ENCODE measurements at regions not wholly inside any gene's neighbourhood (a gene's known extent, or its start where the extent isn't known, plus 50 kb on each side); places are given as distances from the start of the nearest gene placed in this dataset.

- H3K9ac ChIP-seq (ENCODE audit: low read length) = no peak overlapping the region
- no peaks in the 10 kb centered on the region for H3K36me3 ChIP-seq (ENCODE audit: insufficient read depth, low read length)
- H3K27ac ChIP-seq (ENCODE audit: low read depth, low read length) = no peak overlapping the region
- no peak overlapping the region for H3K4me3 ChIP-seq (ENCODE audit: low read depth in 1 of 2, low read length in 2 of 2)
- no peaks in the 10 kb centered on the region for H3K4me1 ChIP-seq (ENCODE audit: insufficient read depth, low read length)
- H3K9me3 ChIP-seq (ENCODE audit: low read length) = no peaks in the 10 kb centered on the region
- H3K27me3 ChIP-seq (ENCODE audit: control insufficient read depth in 1 of 2, insufficient read depth in 2 of 2, low read length in 2 of 2) = no peaks in the 10 kb centered on the region
Observed at GRCh38 chr12:25906651-25907340, 51.7 kb upstream of the RASSF8 start.

Measured in muscle layer of colon (tissue), 2 donors.